Sciatic nerve (tissue), 2 donors: ENCODE measurements at regions not wholly inside any gene's neighbourhood (a gene's known extent, or its start where the extent isn't known, plus 50 kb on each side); places are given as distances from the start of the nearest gene placed in this dataset.

Source experiments
- ATAC-seq: fragments of 200-7000 bp; cut with Tn5 transposase; one replicate; pipeline ENCODE4 v1.9.1; 2020; ENCODE audit warnings: mild to moderate bottlenecking, moderate library complexity
- DNase-seq: peaks from one replicate; pipeline ENCODE4 v3.0.0-alpha.2; 2020; ENCODE audit warnings: low spot score
- intact Hi-C: fragments of 100-400 bp; cut with DNase I; formaldehyde crosslinking; loops from one replicate; pipeline ENCODE4 v1.14.2; 2022
- donor health status: DM: no; HTN: no; CAD: no.
- donor health status: DM: no; HTN: no; CAD: no.

DNA sequence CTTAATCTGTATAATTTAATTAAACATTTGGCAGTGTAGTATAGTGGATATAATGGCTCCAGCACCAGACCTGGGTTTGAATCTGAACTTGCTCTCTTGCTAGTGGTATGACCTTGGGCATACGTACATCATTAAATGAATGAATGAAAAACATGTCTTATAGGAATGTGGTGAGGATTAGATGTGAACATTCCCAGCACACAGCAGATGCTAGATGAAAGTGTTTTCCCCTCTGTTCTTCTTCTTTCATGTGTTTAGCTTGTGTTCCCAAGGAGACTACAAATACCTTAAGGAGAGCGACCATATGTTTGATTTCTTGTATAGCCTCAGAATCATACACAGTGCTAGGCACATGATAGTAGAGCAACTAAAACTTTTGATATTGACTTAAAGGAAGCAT lies 56.5 kb downstream of the CT47B1 start:
- DNase-seq (no peak), ATAC-seq (no peak)
- intact Hi-C loops, result no loop called here

DNA sequence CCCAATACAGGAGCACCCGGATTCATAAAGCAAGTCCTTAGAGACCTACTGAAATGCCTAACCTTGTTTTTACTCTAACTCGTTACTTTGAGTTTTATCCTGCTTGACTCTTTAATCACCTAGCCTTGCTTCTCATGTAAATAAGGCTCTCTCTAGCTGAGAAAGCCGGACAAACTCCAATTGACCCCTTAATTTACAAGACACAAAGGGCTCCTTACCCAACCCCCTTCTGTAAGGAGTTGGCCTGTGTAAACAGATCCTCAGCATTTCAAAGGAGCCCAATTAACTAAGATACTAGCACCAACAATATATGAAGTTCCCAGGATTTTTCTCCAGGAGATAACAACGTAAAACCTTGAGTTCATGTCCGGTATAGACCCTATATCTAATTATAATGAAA lies 61.7 kb downstream of the CT47B1 start:
- ATAC-seq, result no peak
- DNase-seq, result no peak
- intact Hi-C loops, result no loop called here

DNA sequence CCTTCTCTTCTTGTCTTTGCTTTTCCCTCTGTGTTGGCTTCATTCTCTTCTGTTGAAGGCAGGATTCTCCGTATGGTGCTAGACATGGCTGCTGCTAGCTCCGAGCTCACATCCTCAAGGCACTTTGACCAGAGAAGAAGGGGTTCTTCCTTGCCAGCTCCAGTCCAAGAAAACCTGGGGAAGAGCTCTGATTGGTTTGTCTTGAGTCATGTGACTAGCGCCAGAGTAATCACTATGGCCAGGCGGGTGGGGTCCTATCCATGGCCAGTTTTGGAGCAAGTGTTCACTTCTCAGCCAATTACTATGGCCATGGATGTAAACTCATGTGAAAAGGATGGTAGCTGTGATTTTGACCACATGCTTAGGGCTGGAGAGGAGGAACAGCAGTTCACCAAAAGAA lies 74.2 kb downstream of the CT47B1 start:
- DNase-seq (no peak), ATAC-seq (no peak)
- intact Hi-C loops, result no loop called here

DNA sequence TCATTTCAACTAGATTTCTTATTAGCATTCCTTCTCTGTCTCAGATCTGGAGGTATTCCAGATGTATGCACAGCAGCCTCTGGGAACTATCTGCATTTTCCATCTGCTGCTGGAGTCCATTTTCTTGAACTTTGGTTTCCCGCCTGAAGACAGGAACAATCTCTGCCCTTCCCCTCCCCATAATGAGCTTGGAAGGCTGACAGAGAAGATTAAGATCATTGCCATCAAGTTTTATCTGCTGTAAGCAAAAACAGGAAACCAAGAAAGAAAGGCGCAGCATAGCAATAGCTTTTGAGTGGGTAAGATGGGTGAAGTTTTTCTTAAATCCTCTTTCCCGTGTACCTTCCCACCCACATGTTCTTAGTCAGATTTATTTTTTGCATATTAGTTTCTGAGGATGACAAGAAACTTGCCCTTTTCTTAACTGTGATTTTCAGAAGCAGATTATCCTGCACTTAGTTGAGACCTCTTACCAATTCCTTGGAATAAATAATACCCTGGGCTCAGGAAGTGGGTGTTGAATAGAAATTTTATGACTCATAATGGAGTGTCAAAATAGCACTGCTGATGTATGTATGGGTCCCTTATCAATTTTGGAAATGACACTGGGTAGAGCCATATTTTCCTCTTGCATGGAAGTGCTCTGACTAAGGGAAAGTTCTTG lies 78.3 kb downstream of the CT47B1 start:
- intact Hi-C loops, result no loop called here
- ATAC-seq (no peak), DNase-seq (no peak)

DNA sequence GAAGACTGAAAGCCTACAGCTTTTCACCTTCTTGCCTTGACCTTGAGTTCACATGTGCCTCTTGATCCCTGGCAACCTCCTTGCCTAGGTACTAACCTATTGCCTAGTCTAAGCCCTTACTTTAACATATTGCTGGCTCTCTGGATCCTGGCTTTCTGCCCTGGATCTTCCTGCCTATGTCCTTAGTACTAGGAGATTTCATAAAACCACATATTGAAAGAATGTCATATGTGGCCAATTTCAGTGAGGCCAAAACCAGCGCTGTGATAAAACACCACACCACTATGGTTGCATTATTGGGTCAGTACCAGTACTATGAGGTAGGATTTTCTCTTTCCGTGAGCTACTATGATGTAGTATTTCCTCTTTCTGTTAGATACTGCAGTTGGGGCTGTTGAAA lies 80.4 kb downstream of the CT47B1 start:
- intact Hi-C loops, result no loop called here
- DNase-seq (no peak), ATAC-seq (no peak)

DNA sequence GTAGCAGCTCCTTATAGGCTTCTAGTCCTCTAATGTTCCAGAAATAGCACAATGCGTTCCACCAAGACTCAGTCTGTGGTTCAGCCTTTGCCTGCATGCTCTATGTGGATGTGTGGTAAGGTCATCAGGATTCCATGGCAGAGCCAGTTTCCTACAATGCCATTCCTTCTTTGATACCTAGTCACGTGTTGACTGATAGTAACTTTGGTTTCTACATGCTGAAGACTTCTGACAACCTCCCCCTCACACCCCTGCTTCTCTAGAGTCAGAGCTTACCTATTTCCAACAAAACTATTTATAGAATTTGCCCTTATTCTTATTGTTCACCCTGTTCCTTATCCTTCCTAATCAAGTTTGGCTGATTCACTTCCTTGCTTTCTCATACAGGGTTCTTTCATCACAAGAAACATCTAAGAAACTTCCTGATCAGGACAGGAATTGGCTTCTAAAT lies 81.1 kb downstream of the CT47B1 start:
- no peak for ATAC-seq
- intact Hi-C loops, result no loop called here

DNA sequence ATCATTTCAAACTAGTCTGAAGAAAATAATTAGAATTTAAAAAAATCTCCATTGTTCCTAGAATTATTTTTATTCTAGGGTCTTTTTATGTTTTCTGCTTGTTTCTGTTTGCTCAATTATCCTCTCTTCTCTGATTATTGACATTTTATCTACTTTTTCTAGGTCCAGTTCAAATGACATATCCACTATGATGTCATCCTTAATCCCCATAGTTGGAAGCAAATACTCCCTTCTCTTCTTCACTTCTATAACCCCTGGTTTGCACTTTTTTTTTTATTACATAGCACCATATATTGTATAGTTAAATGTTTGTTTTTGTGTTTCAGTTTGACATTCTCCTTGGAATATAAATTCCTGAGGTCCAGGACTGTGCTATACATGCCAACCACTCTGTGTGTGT lies 82.6 kb downstream of the CT47B1 start:
- intact Hi-C loops, result no loop called here
- ATAC-seq, result no peak
- DNase-seq, result no peak

More for the DNA sequence above, 81.1 kb downstream of the CT47B1 start:
- DNase-seq, result no peak

DNA sequence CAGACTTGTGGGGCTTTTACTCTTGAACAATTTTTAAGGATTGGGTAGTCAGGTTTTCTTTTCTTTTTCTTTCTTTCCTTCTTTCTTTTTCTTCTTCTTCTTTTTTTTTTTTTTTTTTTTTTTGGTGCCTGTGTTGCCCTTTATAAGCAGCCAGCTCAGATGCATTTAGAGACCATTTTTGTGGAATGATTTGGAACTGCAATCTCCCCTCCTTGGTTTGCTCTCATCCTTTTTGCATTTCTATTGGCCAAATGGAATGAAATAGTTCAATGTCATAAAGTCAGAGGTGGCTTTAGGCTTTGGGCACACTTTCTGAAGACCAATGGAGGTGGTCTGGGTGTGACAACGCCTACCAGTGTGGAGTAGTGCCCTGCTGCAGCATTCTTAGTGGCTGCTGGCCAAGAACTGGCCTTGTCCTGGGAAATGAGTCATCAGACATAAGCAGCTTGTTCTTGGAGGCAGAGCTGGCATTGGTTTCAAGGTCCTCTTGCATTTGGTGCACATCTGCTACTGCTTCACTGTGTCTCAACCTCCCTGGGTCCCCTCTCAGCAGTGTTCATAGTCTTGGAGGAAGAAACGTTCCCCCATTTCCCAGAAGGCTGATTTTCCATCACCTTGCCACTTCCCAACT lies 84.5 kb downstream of the CT47B1 start:
- DNase-seq, result peak; percentile 61
- intact Hi-C loops, result no loop called here
- ATAC-seq, result peak; percentile 56

DNA sequence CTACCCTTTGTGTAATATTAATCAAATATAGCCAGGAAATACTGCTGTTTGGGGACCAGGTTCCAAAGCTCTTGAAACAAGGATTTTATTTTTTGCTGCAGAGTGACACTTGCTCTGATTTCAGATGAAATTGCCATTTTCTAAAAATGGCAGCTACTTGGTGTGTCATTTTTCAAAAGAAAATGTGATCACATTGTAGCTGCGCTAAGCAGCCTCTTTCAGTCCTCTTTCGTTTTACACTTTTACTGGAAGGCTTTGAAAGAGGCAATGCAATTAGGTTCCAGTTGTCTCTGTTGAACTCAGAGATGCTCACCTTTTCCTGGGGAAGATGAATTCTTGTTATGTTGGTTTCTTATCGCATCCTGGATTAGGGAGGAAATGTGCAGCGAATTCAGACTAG lies 85.1 kb downstream of the CT47B1 start:
- DNase-seq, result no peak
- no peak for ATAC-seq
- intact Hi-C loops, result no loop called here

DNA sequence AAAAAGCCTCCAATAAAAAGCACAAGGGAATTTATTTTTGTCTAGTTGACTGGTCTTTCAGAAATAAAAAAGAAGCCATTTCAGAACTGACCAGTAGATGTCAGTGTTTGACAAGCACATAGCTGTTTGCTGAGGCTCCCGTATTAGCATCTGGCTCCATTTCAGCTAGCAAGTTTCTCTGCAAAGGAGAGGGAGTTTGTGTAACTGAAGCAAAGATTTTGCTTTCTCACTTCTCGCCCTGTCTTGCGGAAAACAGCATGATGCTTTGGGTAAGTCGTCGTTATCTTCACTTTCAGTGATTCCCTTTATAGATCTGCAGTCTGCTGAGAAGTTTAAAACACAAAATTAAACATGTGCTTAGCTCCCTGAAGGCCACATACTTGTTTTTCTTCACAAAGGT lies 85.5 kb downstream of the CT47B1 start:
- DNase-seq (no peak), ATAC-seq (peak; percentile 80)
- intact Hi-C loops, result no loop called here

DNA sequence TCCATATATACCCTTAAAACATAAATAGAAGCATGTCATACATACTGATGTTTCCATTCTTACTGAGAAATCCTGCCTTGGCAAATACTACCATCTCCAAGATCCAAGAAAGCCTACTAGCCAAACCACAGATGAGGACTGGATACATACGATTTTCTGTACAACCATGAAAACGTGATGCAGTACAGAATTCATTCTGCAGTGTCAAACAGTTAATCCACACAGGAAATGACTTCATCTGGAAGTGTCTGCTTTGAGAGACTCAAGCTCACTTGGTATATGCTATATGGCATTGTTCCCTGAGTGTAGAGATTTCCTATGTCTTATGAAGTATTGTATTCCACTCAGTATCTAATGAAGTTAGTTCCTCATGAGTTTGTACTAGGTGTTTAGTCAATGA lies 94.3 kb downstream of the CT47B1 start:
- intact Hi-C loops, result no loop called here
- ATAC-seq, result no peak
- DNase-seq, result no peak

DNA sequence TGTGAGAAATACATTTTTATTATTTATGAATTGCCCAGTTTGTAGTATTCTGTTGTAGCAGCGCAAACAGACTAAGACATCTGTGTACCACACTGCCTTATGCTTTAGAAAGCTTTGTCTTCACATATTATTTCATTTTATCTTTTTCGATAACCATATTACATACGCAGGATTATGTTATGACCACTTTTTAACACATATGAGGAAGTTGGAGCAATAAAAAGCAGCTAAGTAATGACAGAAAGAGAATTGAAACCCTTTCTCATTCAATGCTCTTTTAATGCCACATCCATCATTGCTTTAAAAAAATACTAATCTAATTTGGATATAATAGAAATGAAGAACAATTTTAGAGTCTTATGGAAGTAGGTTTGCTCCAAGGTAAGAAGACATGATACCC lies 99.7 kb downstream of the CT47B1 start:
- no peak for DNase-seq
- no peak for ATAC-seq
- intact Hi-C loops, result no loop called here

DNA sequence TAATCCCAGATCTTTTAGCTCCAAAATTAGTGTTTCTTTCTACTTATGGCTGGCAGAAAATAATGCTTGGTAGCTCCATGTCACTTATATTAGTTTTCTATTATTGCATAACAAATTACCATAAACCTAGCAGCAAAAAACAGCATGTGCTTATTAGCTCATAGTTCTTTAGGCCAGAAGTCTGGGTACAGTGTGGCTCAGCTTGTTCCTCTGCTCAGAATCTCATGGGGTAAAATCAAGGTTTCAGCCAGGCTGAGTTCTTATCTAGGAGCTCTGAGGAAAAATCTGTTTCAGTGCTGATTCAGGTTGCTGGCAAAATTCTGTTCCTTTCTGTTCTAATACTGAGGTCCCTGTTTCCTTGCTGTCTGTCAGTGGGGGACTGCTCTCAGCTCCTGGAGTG lies 101.1 kb downstream of the CT47B1 start:
- intact Hi-C loops, result no loop called here
- ATAC-seq (peak; percentile 61), DNase-seq (no peak)

DNA sequence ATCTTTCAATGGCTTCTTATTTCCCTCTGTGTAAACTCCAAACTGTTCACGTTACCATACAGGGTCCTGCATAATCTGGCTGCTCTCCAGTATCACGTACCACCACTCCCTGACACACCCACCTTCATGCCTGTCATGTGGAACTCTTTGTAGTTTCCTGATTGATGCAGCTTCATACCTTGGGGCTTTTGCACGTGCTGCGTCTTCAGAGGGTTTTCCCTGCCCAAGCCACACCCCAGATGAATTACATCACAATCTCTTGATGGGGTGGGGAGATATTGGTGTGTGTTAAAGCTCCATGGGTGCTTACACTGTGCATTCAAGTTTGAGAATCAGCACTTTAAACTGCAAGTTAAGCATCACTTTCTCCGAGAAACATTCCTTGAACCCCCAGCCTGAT lies 101.9 kb downstream of the CT47B1 start:
- ATAC-seq, result no peak
- DNase-seq, result no peak
- intact Hi-C loops, result no loop called here

DNA sequence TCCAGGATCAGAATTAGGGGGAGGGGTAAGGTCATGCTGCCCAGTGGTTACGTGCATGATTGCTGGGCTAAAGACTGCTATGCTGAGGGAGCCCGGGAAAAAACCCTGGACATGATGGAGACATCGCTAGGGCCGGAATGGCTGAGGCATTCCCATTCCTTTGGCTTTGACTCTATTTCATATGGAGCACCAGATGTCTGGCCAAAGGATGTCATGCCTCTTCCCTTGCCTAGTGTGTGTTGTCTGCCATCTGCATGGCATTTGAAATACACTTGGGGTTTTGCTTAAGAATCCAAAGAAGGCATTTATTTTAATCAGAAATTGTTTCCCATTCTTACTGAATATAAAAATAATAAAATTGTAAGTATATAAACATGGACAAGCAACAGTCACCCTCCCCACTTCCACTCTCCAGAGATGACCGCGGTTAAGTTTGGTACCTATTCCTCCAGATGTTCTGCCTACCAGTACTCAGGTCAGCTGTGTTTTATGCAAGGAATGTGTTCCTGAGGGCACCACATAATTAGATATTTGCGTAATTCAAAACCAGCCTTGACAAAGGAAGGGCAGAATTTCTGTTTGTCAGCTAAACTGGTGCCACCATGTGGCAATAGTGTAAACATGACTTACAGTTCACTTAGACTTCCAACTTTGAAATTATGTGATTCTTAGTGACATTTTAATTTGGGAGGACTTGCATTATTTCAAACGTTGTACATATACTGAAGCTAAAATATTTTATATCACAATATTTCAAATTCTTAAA lies 105.9 kb downstream of the CT47B1 start:
- no peak for DNase-seq
- intact Hi-C loops, result no loop called here
- peak; percentile 55 for ATAC-seq

DNA sequence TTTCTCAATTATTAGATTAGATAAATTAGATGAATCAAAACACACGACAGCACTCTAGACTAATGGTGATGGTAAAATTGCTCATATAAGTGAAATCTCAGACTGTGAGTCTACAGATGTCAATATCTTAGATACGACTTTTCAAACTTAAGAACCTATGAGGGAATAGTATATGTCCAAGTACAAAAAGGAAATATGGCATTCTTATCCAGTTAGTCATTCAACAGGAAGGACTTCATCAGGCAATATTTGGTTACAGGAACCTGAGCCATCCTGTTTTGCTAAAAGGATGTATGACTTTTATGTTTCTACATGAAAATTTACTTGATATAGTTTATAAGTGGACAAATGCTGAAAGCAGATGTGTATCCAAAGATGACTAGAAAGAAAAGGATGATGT lies 107.0 kb downstream of the CT47B1 start:
- intact Hi-C loops, result no loop called here
- ATAC-seq (no peak), DNase-seq (no peak)

DNA sequence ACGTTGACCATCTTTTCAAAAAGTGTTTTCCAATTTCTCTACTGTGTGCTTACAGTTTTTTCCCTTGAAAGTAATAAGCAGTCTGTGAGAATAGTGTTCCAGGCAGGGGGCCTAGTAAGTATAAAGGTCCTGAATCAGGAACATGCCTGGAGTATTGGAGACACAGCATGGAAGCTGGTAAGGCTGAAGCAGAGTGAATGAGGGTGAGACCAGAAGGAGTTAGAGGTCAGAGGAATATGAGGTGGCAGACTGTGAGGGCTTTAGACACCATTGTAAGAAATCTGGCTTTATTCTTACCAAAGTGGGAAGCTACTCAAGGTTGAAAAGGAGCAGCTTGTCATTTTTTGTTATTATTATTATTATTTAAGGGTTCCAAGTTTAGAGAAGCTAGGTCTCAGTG lies 107.4 kb downstream of the CT47B1 start:
- no peak for ATAC-seq

DNA sequence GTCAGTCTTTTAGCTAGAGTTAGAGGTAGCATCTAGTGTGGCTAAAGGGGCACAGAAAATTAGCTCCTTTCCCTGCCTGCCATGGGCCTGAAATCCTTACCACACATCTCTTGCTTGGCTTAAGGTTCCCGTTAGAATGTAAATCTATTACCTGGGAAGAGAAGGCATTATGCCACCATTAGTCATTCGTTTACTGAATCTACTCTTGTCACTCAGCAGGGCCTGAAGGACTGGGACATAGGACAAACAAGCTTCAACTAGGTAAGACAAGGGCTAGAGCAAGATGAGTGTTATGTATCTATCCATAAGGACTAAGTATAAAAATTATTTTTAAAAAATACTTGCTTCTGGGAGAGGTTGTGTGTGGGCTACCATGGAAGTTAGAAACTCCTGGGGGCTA lies 112.4 kb downstream of the CT47B1 start:
- DNase-seq, result no peak
- intact Hi-C loops, result no loop called here
- no peak for ATAC-seq

More for the DNA sequence above, 107.4 kb downstream of the CT47B1 start:
- no peak for DNase-seq
- intact Hi-C loops, result no loop called here

DNA sequence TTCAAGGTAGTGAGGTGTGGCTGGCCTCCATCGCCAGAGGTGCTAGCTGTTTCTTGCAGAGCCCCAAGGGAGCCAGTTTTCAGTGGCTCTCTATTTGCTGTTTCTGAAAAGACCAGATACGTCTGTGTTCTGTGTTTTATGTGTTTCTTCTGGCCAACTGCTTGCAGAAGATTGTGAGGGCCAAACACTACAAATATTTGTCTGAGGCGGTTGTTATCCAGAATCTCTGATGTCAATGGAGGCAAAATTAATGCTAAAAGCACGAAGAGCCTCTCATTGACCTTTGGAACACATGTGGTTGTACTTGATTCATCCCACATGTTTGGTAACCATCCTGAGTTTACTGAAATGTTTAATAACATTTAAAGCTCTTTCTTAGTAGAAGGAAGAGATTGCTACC lies 113.9 kb downstream of the CT47B1 start:
- ATAC-seq (peak; percentile 96), DNase-seq (no peak)
- intact Hi-C loops, result no loop called here

DNA sequence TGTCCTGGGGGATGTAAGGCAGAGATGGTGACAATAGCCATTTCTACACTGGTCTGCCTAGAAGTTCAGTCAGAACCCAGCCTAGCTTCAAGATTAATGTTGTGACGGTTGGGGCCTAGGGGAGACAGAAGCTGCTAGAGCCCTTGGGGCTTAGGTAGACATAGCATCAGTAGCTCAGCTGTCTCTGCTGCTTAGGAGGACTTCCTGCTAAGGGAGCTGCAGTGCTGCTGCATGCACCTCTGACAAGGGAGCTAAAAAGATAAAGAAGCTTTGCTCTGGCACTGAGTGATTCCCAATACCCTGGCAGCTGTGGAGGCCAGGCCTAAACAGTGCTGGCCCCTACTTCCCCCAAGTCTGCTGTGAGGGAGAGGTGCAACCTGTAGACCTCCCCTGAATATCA lies 116.0 kb downstream of the CT47B1 start:
- ATAC-seq (no peak), DNase-seq (no peak)
- intact Hi-C loops, result no loop called here
